ENCODE measurements at regions not wholly inside any gene's neighbourhood (a gene's known extent, or its start where the extent isn't known, plus 50 kb on each side); places are given as distances from the start of the nearest gene placed in this dataset.

DNA sequence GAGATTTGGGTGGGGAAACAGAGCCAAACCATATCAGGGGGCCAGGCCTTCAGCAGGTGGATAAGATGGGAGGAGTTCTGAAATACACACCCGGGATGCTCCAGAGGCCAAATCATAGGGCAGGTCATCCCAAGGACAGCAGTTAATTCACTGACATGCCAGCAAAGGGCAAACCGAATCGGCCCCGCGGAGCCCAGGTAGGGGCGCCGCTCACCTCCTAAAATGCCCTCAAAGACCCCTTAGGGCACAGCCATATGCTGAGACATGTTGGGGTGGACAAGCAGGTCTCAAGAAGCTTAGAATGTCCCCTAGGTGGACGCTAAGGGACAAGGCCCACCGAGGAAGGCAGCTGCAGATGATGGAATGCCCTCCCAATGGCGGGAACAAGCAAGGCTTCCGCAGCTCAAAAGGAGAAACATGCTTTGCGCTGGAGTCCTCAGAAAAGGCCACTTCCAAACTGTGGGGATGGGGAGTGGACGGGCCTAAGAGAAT lies 144.9 kb downstream of the ERCC6L2 start:
- TF ChIP-seq, protein P1, sequence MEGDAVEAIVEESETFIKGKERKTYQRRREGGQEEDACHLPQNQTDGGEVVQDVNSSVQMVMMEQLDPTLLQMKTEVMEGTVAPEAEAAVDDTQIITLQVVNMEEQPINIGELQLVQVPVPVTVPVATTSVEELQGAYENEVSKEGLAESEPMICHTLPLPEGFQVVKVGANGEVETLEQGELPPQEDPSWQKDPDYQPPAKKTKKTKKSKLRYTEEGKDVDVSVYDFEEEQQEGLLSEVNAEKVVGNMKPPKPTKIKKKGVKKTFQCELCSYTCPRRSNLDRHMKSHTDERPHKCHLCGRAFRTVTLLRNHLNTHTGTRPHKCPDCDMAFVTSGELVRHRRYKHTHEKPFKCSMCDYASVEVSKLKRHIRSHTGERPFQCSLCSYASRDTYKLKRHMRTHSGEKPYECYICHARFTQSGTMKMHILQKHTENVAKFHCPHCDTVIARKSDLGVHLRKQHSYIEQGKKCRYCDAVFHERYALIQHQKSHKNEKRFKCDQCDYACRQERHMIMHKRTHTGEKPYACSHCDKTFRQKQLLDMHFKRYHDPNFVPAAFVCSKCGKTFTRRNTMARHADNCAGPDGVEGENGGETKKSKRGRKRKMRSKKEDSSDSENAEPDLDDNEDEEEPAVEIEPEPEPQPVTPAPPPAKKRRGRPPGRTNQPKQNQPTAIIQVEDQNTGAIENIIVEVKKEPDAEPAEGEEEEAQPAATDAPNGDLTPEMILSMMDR (IDR thresholded peaks at IDR 0.05) = no peak
- no peak for TF ChIP-seq POLR2A (IDR thresholded peaks at IDR 0.05)

Measured in right lobe of liver (tissue), 4 donors.